ENCODE measurements at regions not wholly inside any gene's neighbourhood (a gene's known extent, or its start where the extent isn't known, plus 50 kb on each side); places are given as distances from the start of the nearest gene placed in this dataset.

- TF ChIP-seq TAF1 (IDR thresholded peaks at IDR 0.05; ENCODE audit: borderline replicate concordance, low read depth, low read length) (no peak), POLR2AphosphoS5 (IDR thresholded peaks at IDR 0.05; ENCODE audit: low read depth, low read length) (no peak), POLR2A (IDR thresholded peaks at IDR 0.05; ENCODE audit: low read depth, low read length) (no peak)
These were observed 442.2 kb upstream of the FRG1 start for GRCh38 chr4:189498457-189498856.

Data from GM12892 (cell line).